ENCODE measurements at regions not wholly inside any gene's neighbourhood (a gene's known extent, or its start where the extent isn't known, plus 50 kb on each side); places are given as distances from the start of the nearest gene placed in this dataset.

- TF ChIP-seq CTCF (IDR thresholded peaks at IDR 0.05) (no peak), POLR2A (IDR thresholded peaks at IDR 0.05) (no peak)
Measured at GRCh38 chr15:46222826-46223225, 588.0 kb downstream of the SQOR start.

All from lower leg skin (tissue), 3 donors.